Neural cell (in vitro differentiated cells): ENCODE measurements at regions not wholly inside any gene's neighbourhood (a gene's known extent, or its start where the extent isn't known, plus 50 kb on each side); places are given as distances from the start of the nearest gene placed in this dataset.
A peak's percentile ranks its signal among the peaks of the same experiment; 100 is the strongest.

ENCODE experiments used
- H2AFZ ChIP-seq: fragments of 200-600, 300-800 bp; sonication (generic), shearing (Covaris generic); 2 replicates; pipeline ENCODE4 v1.6.0; 2014; ENCODE audit warnings: low read depth, mild to moderate bottlenecking, antibody characterized with exemption, low read length, moderate library complexity
- H3F3A ChIP-seq: fragments of 200-600 bp; shearing (Covaris generic); 2 replicates; pipeline ENCODE4 v1.6.1; 2016; ENCODE audit warnings: mild to moderate bottlenecking, moderate library complexity, mixed read lengths, antibody characterized with exemption, low read length; ENCODE audit not compliant: insufficient read depth, poor library complexity, severe bottlenecking
- H3K27ac ChIP-seq: fragments of 200-600, 300-800 bp; sonication (generic), shearing (Covaris generic); 2 replicates; pipeline ENCODE4 v1.5.1; 2014; ENCODE audit warnings: mild to moderate bottlenecking, low read length, moderate library complexity
- H3K27me3 ChIP-seq: fragments of 300-800, 200-600 bp; sonication (generic), shearing (Covaris generic); 2 replicates; pipeline ENCODE4 v1.6.0; 2014; ENCODE audit warnings: mild to moderate bottlenecking, low read depth, low read length, moderate library complexity; ENCODE audit not compliant: insufficient read depth
- H3K36me3 ChIP-seq: fragments of 300-800, 200-600 bp; sonication (generic), shearing (Covaris generic); 2 replicates; pipeline ENCODE4 v1.5.1; 2014; ENCODE audit warnings: mild to moderate bottlenecking, antibody characterized with exemption, low read length, moderate library complexity; ENCODE audit not compliant: insufficient read depth
- H3K4me2 ChIP-seq: fragments of 300-800, 200-600 bp; sonication (generic), shearing (Covaris generic); 2 replicates; pipeline ENCODE4 v1.6.0; 2014; ENCODE audit warnings: mild to moderate bottlenecking, low read length
- H3K4me3 ChIP-seq: fragments of 300-800, 200-600 bp; sonication (generic), shearing (Covaris generic); 2 replicates; pipeline ENCODE4 v1.5.1; 2014; ENCODE audit warnings: mild to moderate bottlenecking, low read length, moderate library complexity
- H3K79me2 ChIP-seq: fragments of 200-600 bp; shearing (Covaris generic); replicated peaks from 2 replicates; pipeline ENCODE4 v1.6.0; 2014; ENCODE audit warnings: mild to moderate bottlenecking, low read length, moderate library complexity; ENCODE audit not compliant: insufficient read depth
- H3K9ac ChIP-seq: fragments of 300-800, 200-600 bp; sonication (generic), shearing (Covaris generic); 2 replicates; pipeline ENCODE4 v1.6.1; 2016; ENCODE audit warnings: mild to moderate bottlenecking, low read length, mixed read lengths
- H3K9me2 ChIP-seq: fragments of 200-600 bp; shearing (Covaris generic); 2 replicates; pipeline ENCODE4 v1.6.1; 2016; ENCODE audit warnings: mild to moderate bottlenecking, low read length, mixed read lengths; ENCODE audit not compliant: insufficient read depth
- H3K9me3 ChIP-seq: fragments of 200-600, 300-800 bp; sonication (generic), shearing (Covaris generic); 2 replicates; pipeline ENCODE4 v1.6.1; 2016; ENCODE audit warnings: mild to moderate bottlenecking, mixed run types, low read length, moderate library complexity, mixed read lengths
- H4K20me1 ChIP-seq: fragments of 200-600 bp; shearing (Covaris generic); 2 replicates; pipeline ENCODE4 v1.6.1; 2016; ENCODE audit warnings: mild to moderate bottlenecking, mixed run types; ENCODE audit not compliant: insufficient read depth
- CTCF ChIP-seq: fragments of 450-650 bp; IDR thresholded peaks from 2 replicates; pipeline ENCODE4 v1.5.1; 2014; ENCODE audit warnings: antibody characterized with exemption, mild to moderate bottlenecking, moderate library complexity; ENCODE audit not compliant: poor library complexity, severe bottlenecking
- EP300 ChIP-seq: fragments of 450-650 bp; conservative IDR thresholded peaks from 2 replicates; pipeline ENCODE4 v1.6.1; 2014; ENCODE audit warnings: antibody characterized with exemption, mild to moderate bottlenecking, moderate library complexity; ENCODE audit not compliant: poor library complexity, severe bottlenecking
- EZH2 ChIP-seq: fragments of 200-600, 300-800 bp; shearing (Covaris generic), sonication (generic); IDR thresholded peaks from 2 replicates; pipeline ENCODE4 v1.6.1; 2014; ENCODE audit warnings: antibody characterized with exemption, low read length, borderline replicate concordance, mild to moderate bottlenecking; ENCODE audit not compliant: insufficient read depth, poor library complexity, severe bottlenecking
- MXI1 ChIP-seq: fragments of 450-650 bp; conservative IDR thresholded peaks from 2 replicates; pipeline ENCODE4 v1.6.1; 2014; ENCODE audit warnings: antibody characterized with exemption, mild to moderate bottlenecking; ENCODE audit not compliant: poor library complexity, severe bottlenecking
- POLR2AphosphoS5 ChIP-seq: IDR thresholded peaks from 2 replicates; pipeline ENCODE4 v1.6.1; 2012
- RAD21 ChIP-seq: fragments of 450-650 bp; conservative IDR thresholded peaks from 2 replicates; pipeline ENCODE4 v1.6.1; 2014; ENCODE audit warnings: antibody characterized with exemption, mild to moderate bottlenecking, moderate library complexity
- REST ChIP-seq: IDR thresholded peaks from 2 replicates; pipeline ENCODE4 v1.6.1; 2012; ENCODE audit warnings: borderline replicate concordance
- SMC3 ChIP-seq: fragments of 450-650 bp; conservative IDR thresholded peaks from 2 replicates; pipeline ENCODE4 v1.6.1; 2014; ENCODE audit warnings: antibody characterized with exemption, mild to moderate bottlenecking, moderate library complexity; ENCODE audit not compliant: poor library complexity
- TAF1 ChIP-seq: IDR thresholded peaks from 2 replicates; pipeline ENCODE4 v1.6.1; 2012; ENCODE audit warnings: low read depth

- Histone ChIP-seq H3K9me3 (no peaks in the 10 kb centered on the region), H4K20me1 (no peaks in the 10 kb centered on the region), H3K27me3 (no peaks in the 10 kb centered on the region), H3K9me2 (no peaks in the 10 kb centered on the region), H2AFZ (no peak overlapping the region), H3K36me3 (no peaks in the 10 kb centered on the region), H3K9ac (no peak overlapping the region), H3K4me3 (no peak overlapping the region), H3K27ac (no peak overlapping the region), H3K4me2 (no peak overlapping the region), H3F3A (no peaks in the 10 kb centered on the region), H3K79me2 (no peaks in the 10 kb centered on the region)
- TF ChIP-seq CTCF (peak; percentile 15), SMC3 (no peak), MXI1 (no peak), POLR2AphosphoS5 (no peak), EP300 (no peak)
Measured at GRCh38 chr4:27666943-27667342, 806.3 kb downstream of the STIM2 start.

GRCh38 chr4:27668001-27668400 lies 807.4 kb downstream of the STIM2 start:
- TF ChIP-seq RAD21: no peak
- no peak for TF ChIP-seq POLR2AphosphoS5
- TF ChIP-seq MXI1: no peak
- no peak for TF ChIP-seq SMC3
- no peak for TF ChIP-seq EZH2
- TF ChIP-seq TAF1: no peak
- TF ChIP-seq REST: no peak
- no peak for TF ChIP-seq EP300
- no peak overlapping the region for H3K4me3 ChIP-seq
- H3F3A ChIP-seq: no peaks in the 10 kb centered on the region
- no peak overlapping the region for H3K9ac ChIP-seq
- H3K36me3 ChIP-seq: no peaks in the 10 kb centered on the region
- H3K27me3 ChIP-seq: no peaks in the 10 kb centered on the region
- no peaks in the 10 kb centered on the region for H3K79me2 ChIP-seq
- H3K4me2 ChIP-seq: no peak overlapping the region
- no peaks in the 10 kb centered on the region for H3K9me2 ChIP-seq
- no peak overlapping the region for H2AFZ ChIP-seq
- H3K27ac ChIP-seq: no peak overlapping the region
- no peaks in the 10 kb centered on the region for H4K20me1 ChIP-seq
- H3K9me3 ChIP-seq: no peaks in the 10 kb centered on the region

GRCh38 chr4:27678027-27678426 lies 817.4 kb downstream of the STIM2 start:
- Histone ChIP-seq H3K27me3 (no peaks in the 10 kb centered on the region), H3F3A (no peaks in the 10 kb centered on the region), H3K9ac (no peak overlapping the region)

More at GRCh38 chr4:27678027-27678426, 817.4 kb downstream of the STIM2 start:
- no peak overlapping the region for H3K27ac ChIP-seq
- H3K79me2 ChIP-seq: no peaks in the 10 kb centered on the region
- no peaks in the 10 kb centered on the region for H3K36me3 ChIP-seq
- no peak overlapping the region for H3K4me2 ChIP-seq
- no peaks in the 10 kb centered on the region for H3K9me3 ChIP-seq
- H3K4me3 ChIP-seq: no peak overlapping the region
- H4K20me1 ChIP-seq: no peaks in the 10 kb centered on the region
- H3K9me2 ChIP-seq: no peaks in the 10 kb centered on the region
- no peak for TF ChIP-seq RAD21
- no peak for TF ChIP-seq EZH2
- no peak for TF ChIP-seq SMC3
- TF ChIP-seq EP300: no peak
- no peak for TF ChIP-seq POLR2AphosphoS5
- no peak for TF ChIP-seq CTCF
- TF ChIP-seq MXI1: no peak
- TF ChIP-seq TAF1: no peak
- no peak for TF ChIP-seq REST
- H2AFZ ChIP-seq: no peak overlapping the region
